Superior temporal gyrus (tissue), 1 donor: ENCODE measurements at regions not wholly inside any gene's neighbourhood (a gene's known extent, or its start where the extent isn't known, plus 50 kb on each side); places are given as distances from the start of the nearest gene placed in this dataset.
A peak's percentile ranks its signal among the peaks of the same experiment; 100 is the strongest.
"Not testable (repeated sequence)": the region's sequence is repeated elsewhere in the genome, so short reads cannot be mapped to it uniquely, and the experiment has no call there.

Source experiments
- DNase-seq: peaks from one replicate; pipeline ENCODE4 v3.0.0-alpha.2; 2016; ENCODE audit errors: extremely low spot score

GRCh38 chr4:128649575-128650205 lies 159.8 kb upstream of the JADE1 start:
- no peak for DNase-seq

- no peak for DNase-seq
Measured at GRCh38 chr4:128649161-128649560, 160.3 kb upstream of the JADE1 start.

- DNase-seq, result no peak
Measured at GRCh38 chr4:128648021-128648420, 161.5 kb upstream of the JADE1 start.

GRCh38 chr4:128646893-128647292 lies 162.6 kb upstream of the JADE1 start:
- not testable (repeated sequence) for DNase-seq

GRCh38 chr4:128644693-128645654 lies 164.5 kb upstream of the JADE1 start:
- not testable (repeated sequence) for DNase-seq

GRCh38 chr4:128644107-128644506 lies 165.4 kb upstream of the JADE1 start:
- not testable (repeated sequence) for DNase-seq

GRCh38 chr4:128641566-128641965 lies 167.9 kb upstream of the JADE1 start:
- DNase-seq, result not testable (repeated sequence)

GRCh38 chr4:128639541-128640270 lies 169.8 kb upstream of the JADE1 start:
- DNase-seq, result no peak

GRCh38 chr4:128636906-128637305 lies 172.6 kb upstream of the JADE1 start:
- no peak for DNase-seq

GRCh38 chr4:128635955-128636560 lies 173.4 kb upstream of the JADE1 start:
- peak; percentile 76 for DNase-seq

GRCh38 chr4:128635141-128635954 lies 174.2 kb upstream of the JADE1 start:
- peak; percentile 79 for DNase-seq

GRCh38 chr4:128633067-128633466 lies 176.4 kb upstream of the JADE1 start:
- DNase-seq, result no peak

- peak; percentile 27 for DNase-seq
Measured at GRCh38 chr4:128630871-128631270, 178.6 kb upstream of the JADE1 start.

- no peak for DNase-seq
Measured at GRCh38 chr4:128623508-128624215, 185.8 kb upstream of the JADE1 start.

- DNase-seq, result not testable (repeated sequence)
Measured at GRCh38 chr4:128620279-128620965, 189.1 kb upstream of the JADE1 start.

GRCh38 chr4:128615197-128615596 lies 194.3 kb upstream of the JADE1 start:
- DNase-seq, result no peak

- no peak for DNase-seq
Measured at GRCh38 chr4:128608006-128608405, 201.5 kb upstream of the JADE1 start.

- no peak for DNase-seq
Measured at GRCh38 chr4:128606173-128606572, 203.3 kb upstream of the JADE1 start.

GRCh38 chr4:128604840-128605239 lies 204.7 kb upstream of the JADE1 start:
- no peak for DNase-seq

- no peak for DNase-seq
Measured at GRCh38 chr4:128604204-128604603, 205.3 kb upstream of the JADE1 start.
